ENCODE measurements at regions not wholly inside any gene's neighbourhood (a gene's known extent, or its start where the extent isn't known, plus 50 kb on each side); places are given as distances from the start of the nearest gene placed in this dataset.
"Not testable (repeated sequence)": the region's sequence is repeated elsewhere in the genome, so short reads cannot be mapped to it uniquely, and the experiment has no call there.

DNA sequence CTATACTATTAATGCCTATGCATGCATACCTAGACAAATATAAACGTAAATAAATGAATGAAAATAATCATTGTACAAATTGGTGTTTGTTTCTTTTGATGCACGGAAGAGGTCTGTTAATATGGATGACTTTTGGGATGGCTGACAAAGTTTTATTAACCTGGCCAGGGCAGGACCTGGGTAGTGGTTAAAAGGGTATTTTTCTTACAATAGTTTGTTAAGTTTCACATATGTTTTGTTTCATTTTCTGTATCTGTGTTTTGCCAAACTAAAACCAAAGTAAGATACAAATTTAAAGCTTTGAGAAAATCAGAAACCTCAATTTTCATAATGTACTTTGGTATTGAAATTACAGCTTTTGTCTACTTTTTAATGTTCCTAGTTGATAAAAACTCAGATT, 222.7 kb upstream of the OLFM3 start:
- no peak overlapping the region for H3K27ac ChIP-seq
- no peak for TF ChIP-seq CTCF (IDR thresholded peaks at IDR 0.05; ENCODE audit: low read depth, low read length, missing control alignments)
- no peak overlapping the region for H3K4me3 ChIP-seq (ENCODE audit: low read depth, low read length)
- no peaks in the 10 kb centered on the region for H3K27me3 ChIP-seq (replicated peaks)
- DNase-seq: no peak
- in situ Hi-C loops (cut with HindIII; ENCODE audit: low pct_ligation_motif_present, low sequenced_read_pairs): no loop called here
- H3K36me3 ChIP-seq (replicated peaks): no peaks in the 10 kb centered on the region

DNA sequence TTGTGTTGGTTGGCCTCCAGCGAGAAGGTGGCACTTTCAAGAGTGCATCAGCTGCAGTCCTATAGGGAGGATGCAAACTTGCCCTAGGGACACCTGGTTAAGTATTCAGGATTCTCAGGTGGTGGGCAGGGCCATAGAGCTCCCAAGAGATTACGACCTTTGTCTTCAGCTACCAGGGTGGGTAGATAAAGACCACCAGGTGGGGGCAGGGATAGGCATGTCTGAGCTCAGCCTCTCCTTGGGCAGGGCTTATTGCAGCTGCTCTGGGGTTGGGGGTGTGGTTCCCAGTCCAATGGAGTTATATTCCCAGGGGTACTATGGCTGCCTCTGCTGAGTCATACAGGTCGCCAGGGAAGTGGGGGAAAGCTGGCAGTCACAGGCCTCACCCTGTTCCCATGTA, 214.2 kb upstream of the OLFM3 start:
- H3K27me3 ChIP-seq (replicated peaks); H3K36me3 ChIP-seq (replicated peaks); DNase-seq; H3K27ac ChIP-seq; in situ Hi-C loops (cut with HindIII; ENCODE audit: low pct_ligation_motif_present, low sequenced_read_pairs); H3K4me3 ChIP-seq (ENCODE audit: low read depth, low read length): not testable (repeated sequence)

DNA sequence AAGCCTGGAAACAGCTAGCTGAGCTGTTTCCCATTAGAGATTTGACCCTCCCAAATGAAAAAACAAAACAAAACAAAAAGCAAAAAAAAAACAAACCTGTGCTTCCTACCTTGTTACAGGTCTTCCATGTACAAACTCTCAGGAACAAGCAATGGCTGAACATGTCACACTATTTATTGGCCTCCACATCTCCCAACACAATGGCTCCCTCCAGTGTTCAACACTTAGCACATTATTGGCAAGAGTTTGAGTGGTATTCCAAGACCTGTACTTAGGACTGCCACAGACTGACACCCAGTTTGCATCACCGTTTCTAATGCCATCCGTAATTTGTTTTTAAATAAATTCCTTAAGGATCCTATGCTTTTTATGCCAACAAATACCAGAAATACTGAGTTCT, 195.0 kb upstream of the OLFM3 start:
- TF ChIP-seq CTCF (IDR thresholded peaks at IDR 0.05; ENCODE audit: low read depth, low read length, missing control alignments): no peak
- no peak for DNase-seq
- H3K4me3 ChIP-seq (ENCODE audit: low read depth, low read length): no peak overlapping the region
- no peak overlapping the region for H3K27ac ChIP-seq
- in situ Hi-C loops (cut with HindIII; ENCODE audit: low pct_ligation_motif_present, low sequenced_read_pairs): no loop called here
- H3K36me3 ChIP-seq (replicated peaks): no peaks in the 10 kb centered on the region
- H3K27me3 ChIP-seq (replicated peaks): no peaks in the 10 kb centered on the region

DNA sequence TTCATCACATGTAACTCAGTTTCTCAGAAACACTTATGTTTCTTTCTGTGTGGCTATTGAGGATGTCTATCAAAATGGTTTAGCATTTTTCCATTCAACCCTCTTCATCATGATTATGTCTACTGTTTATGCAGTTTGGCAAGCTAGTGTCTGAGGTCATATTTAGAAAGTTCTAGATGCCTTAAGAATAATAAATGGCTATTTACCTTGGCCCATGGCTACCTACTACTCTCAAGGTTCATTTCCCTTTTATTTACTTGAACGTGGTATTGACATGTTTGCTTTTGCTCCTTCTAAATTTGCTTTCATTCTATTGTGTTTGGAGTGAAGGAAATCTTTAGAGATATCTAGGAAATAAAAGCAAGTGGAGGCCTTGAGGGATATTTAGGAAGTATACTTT, 193.7 kb upstream of the OLFM3 start:
- Histone ChIP-seq H3K27ac (no peak overlapping the region), H3K36me3 (replicated peaks) (no peaks in the 10 kb centered on the region), H3K27me3 (replicated peaks) (no peaks in the 10 kb centered on the region), H3K4me3 (ENCODE audit: low read depth, low read length) (no peak overlapping the region)
- in situ Hi-C loops (cut with HindIII; ENCODE audit: low pct_ligation_motif_present, low sequenced_read_pairs): no loop called here
- TF ChIP-seq CTCF (IDR thresholded peaks at IDR 0.05; ENCODE audit: low read depth, low read length, missing control alignments): no peak
- no peak for DNase-seq

DNA sequence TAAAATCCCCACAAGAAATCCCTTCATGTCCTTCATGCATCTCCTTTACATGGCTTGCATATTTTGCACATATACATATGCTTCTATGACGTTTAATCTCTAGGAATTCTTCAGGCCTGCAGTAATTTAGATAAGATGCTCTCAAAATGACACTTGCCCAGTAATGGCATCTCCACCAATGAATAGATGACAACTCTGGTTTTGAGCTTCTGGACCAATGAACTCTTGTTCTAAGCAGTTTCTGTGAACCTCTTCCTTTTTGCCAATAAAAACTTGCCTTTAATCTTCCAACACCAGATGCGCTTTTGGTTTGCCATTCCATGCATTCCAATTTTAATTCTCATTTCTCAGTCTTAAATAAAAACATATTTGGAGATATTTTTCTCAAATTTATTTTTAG, 189.8 kb upstream of the OLFM3 start:
- H3K4me3 ChIP-seq (ENCODE audit: low read depth, low read length): no peak overlapping the region
- H3K27me3 ChIP-seq (replicated peaks): no peaks in the 10 kb centered on the region
- H3K36me3 ChIP-seq (replicated peaks): no peaks in the 10 kb centered on the region
- DNase-seq: no peak
- no peak for TF ChIP-seq CTCF (IDR thresholded peaks at IDR 0.05; ENCODE audit: low read depth, low read length, missing control alignments)
- in situ Hi-C loops (cut with HindIII; ENCODE audit: low pct_ligation_motif_present, low sequenced_read_pairs): no loop called here
- no peak overlapping the region for H3K27ac ChIP-seq

DNA sequence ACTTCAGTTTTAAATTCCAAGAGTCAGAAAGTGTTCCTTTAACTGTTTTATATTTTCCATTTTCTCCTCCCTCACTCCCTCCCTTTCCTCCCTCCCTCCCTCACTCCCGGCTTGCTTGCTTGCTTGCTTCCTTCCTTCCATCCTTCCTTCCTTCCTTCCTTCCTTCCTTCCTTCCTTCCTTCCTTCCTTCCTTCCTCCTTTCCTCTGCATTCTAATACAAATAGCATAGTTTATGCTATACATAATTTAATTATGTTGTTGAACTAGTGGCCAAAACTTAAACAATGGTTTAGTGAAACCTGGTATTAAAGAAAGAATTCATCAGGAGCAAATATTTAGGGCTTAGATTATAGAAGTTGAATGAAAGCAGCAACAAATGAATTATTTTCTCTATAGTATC, 188.5 kb upstream of the OLFM3 start:
- no peak for TF ChIP-seq CTCF (IDR thresholded peaks at IDR 0.05; ENCODE audit: low read depth, low read length, missing control alignments)

More for the DNA sequence above, 188.5 kb upstream of the OLFM3 start:
- no peak for DNase-seq
- Histone ChIP-seq H3K27ac (no peak overlapping the region), H3K4me3 (ENCODE audit: low read depth, low read length) (no peak overlapping the region), H3K36me3 (replicated peaks) (no peaks in the 10 kb centered on the region), H3K27me3 (replicated peaks) (no peaks in the 10 kb centered on the region)
- in situ Hi-C loops (cut with HindIII; ENCODE audit: low pct_ligation_motif_present, low sequenced_read_pairs): no loop called here
